Esophagus muscularis mucosa (tissue), 4 donors: ENCODE measurements at regions not wholly inside any gene's neighbourhood (a gene's known extent, or its start where the extent isn't known, plus 50 kb on each side); places are given as distances from the start of the nearest gene placed in this dataset.

Source experiments
- EP300 ChIP-seq: sonication (generic); formaldehyde crosslinking; IDR thresholded peaks from one replicate; pipeline ENCODE4 v1.6.1; 2017; ENCODE audit warnings: antibody characterized with exemption
- POLR2A ChIP-seq: fragments of 450-650 bp; IDR thresholded peaks from one replicate; pipeline ENCODE4 v1.6.1; 2017; ENCODE audit warnings: antibody characterized with exemption, moderate library complexity, mild to moderate bottlenecking, low read depth
- POLR2AphosphoS5 ChIP-seq, 2 donors: sonication (generic); formaldehyde crosslinking; IDR thresholded peaks; one replicate each; pipeline ENCODE4 v1.6.1; 2017; ENCODE audit warnings: antibody characterized with exemption in 2 of 2
- TF ChIP-seq, protein P1 (sequence below), 3 experiments: fragments of 200-600 bp in 2 of 3; fragments of 450-650 bp in 1 of 3; sonication (generic) in 2 of 3; IDR thresholded peaks; one replicate each; pipeline ENCODE4 v1.5.1; 2017 to 2019; ENCODE audit warnings: antibody characterized with exemption in 3 of 3, mild to moderate bottlenecking in 2 of 3, moderate library complexity in 1 of 3

DNA sequence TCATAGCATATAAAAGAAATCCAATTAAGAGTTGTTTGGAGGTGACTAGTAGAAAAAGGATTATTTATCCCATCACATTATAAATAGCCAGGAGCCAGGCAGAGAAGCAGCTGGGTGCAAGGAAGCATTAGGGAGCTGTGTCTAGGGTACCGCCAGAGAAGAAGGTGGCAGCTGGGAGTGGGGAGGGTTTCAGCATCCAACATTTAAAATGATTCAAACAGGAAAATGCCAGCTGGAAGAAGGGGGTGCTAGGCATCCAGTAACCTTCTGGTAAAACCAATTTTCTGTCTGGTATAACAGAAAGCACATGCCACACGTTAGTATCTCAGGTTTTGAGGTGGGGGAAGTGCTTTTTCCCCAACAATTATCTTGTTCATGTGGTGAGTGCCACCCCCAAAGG, 452.4 kb downstream of the ZEB2 start:
- TF ChIP-seq POLR2A (no peak), EP300 (no peak), POLR2AphosphoS5 (IDR thresholded peaks at IDR 0.05) (no peak)
- TF ChIP-seq, protein P1, sequence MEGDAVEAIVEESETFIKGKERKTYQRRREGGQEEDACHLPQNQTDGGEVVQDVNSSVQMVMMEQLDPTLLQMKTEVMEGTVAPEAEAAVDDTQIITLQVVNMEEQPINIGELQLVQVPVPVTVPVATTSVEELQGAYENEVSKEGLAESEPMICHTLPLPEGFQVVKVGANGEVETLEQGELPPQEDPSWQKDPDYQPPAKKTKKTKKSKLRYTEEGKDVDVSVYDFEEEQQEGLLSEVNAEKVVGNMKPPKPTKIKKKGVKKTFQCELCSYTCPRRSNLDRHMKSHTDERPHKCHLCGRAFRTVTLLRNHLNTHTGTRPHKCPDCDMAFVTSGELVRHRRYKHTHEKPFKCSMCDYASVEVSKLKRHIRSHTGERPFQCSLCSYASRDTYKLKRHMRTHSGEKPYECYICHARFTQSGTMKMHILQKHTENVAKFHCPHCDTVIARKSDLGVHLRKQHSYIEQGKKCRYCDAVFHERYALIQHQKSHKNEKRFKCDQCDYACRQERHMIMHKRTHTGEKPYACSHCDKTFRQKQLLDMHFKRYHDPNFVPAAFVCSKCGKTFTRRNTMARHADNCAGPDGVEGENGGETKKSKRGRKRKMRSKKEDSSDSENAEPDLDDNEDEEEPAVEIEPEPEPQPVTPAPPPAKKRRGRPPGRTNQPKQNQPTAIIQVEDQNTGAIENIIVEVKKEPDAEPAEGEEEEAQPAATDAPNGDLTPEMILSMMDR (IDR thresholded peaks at IDR 0.05): no peak
